T follicular helper cell (primary cell): ENCODE measurements at regions not wholly inside any gene's neighbourhood (a gene's known extent, or its start where the extent isn't known, plus 50 kb on each side); places are given as distances from the start of the nearest gene placed in this dataset.
"Not testable (repeated sequence)": the region's sequence is repeated elsewhere in the genome, so short reads cannot be mapped to it uniquely, and the experiment has no call there.

Experiments used
- DNase-seq: peaks from one replicate; pipeline ENCODE4 v3.0.0-alpha.2; 2020; ENCODE audit warnings: low read depth

DNA sequence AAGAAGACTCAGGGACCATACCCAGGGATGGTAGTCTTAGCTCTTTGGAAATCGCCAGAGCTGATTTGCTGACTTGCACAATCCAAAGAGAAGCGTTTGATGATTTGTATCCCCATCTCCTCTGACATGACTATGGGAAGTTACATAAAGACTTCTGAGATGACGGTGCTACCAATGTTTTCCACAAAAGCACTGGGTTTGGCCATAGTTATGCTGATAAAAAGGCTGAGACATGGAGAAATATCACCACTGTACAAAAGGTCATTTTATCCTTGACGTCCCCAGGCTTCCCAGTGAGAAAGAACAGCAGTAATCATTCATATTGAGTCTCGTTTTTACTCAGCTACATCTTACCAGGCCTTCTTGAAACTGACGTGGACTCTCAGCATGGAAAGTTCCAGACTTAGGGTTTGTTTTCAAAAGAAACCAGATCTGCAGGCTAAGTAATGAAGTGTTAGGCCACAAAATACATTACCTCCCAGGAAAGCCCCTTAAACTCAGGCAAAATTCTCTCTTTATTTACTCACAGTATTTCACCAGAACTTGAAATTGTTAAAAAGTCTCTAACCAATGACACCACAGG lies 370.3 kb upstream of the JARID2 start:
- no peak for DNase-seq

DNA sequence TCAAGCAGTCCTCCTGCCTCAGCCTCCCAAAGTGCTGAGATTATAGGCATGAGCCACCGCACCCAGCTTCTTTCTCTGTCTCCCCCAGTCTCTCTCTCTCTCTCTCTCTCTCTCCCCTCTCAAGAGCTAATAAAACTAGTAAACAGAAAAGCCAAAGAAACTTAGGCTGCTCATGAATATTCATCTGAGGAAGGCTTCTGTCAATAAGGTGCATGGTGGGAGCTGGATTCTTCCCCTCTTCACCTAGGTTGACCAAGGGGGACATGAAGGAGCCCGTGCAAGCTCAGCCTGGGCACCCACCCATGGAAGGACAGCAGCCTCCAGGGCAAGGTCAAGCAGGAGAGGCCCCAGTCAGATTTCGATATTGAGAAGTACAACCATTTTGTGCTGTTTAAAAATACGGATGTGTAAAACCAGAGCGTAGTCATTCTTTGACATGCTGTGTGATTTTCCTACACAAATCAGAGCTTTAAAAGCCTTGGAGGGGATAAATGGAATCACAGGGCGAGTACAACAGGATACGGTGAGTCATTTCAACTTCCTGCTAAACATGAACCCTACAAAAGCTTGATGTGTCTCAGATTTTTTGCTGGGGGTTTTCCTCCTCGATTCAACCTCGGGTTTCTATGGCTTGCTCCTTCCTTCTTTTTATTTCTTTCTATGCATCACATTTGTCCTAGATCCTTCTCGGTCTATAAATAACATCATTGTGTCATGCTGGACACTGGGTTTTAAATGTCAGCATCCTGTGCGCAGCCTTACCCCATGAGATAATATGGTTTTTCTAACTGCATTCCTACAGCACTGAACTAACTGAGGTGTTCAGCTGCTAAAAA lies 368.9 kb upstream of the JARID2 start:
- DNase-seq: peak; percentile 3

DNA sequence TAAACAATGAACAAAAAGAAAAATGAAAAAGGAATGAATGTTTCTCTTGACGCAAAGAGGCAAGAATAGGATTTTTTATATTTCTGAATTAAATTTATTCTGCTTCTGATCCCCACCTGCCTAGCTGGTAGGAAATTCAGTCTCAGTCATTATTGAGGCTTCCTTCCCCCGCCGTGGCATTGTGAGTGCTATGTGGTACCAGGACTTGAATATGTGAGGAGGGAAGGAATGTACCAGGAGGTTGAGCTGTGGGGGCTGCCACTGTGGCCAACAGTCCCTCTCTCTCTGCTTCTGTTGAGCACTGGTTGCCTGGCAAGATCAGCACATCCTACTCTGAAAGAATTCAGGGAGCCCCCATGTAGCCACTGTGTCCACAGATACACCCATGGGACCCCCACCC lies 368.1 kb upstream of the JARID2 start:
- no peak for DNase-seq

DNA sequence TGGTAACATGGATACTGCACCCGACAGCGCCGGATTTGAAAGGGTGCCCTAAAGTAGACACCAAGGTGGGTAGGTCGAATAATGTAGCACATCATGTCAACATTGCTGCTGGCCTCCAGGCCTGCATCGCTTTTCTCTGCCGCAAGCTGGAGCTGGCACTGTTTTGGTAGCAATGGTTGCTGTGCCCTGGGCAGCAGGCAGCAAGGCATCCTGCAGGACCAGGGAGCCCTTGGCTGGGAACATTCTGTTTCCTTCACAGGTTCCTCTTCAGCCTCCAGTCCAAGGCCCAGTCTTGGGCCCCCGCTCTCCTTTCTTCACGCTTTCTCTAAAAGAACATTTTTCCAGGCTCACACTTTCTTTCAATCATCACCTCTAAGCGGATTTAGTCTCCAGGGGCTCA lies 365.8 kb upstream of the JARID2 start:
- no peak for DNase-seq

DNA sequence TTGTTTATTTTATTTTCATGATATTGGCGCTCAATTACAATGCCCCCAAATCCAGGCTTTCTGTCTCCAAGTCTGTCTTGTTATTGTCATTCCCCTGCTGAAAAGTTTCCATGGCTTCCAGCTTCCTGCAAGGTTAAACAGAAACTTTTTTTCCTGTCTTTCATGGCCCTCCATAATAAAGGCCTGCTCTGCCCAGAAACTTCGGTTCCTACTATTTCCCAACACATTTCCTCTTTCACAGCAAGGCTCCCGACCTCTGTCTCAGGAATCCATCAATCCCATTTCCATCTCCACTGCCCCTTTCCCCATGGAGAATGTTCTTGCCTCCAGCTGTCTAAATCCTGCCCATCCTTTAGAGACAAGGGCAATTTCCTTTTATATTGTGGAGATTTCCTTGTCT lies 365.2 kb upstream of the JARID2 start:
- DNase-seq: no peak

DNA sequence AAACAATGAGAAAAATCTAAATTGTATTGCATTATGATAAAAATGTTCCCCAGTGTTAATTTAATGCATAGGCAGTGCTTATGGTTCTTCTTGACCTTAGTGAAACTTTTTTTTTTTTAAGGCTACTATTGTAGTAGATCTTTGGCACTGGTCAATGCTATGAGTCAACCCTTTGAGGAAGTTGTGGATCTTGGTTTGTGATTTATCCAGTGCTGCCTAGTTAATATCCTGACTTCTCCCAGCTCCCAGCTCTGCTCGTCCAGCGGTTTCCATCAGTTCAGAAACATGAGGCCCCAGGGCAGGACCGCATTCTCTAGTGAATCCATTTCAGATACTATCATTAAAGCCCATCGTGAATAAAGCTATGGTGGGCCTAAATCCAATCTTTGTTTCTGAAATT lies 364.5 kb upstream of the JARID2 start:
- no peak for DNase-seq

DNA sequence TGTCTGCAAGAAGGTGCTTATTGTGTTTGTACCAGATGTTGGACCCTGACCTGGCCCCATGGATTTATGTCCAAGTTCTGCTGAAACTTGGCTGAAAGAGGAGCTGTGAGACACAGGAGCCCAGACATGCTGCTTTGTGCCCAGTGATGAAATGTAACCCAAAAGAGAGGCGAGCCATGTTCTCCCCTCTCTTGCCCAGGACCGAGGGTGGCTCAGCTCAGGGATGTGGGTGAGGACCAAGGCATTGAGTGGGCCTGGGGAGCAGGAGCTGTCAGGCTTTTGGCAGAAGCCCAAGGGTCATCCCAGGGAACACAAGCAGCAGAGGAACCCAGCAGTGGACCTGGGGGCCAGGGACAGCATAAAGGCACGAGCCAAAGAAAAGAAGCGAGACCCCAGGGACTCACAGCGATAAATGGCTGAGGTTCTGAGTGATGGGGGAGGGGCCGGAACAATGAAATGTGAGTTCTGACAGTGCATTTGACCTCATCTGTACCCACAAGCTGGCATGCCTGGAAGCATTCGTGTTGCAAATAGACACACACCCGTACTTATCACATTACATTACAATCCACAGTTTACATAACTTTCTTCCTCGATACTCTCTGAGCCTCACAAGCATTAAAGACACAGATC lies 363.4 kb upstream of the JARID2 start:
- DNase-seq: no peak

DNA sequence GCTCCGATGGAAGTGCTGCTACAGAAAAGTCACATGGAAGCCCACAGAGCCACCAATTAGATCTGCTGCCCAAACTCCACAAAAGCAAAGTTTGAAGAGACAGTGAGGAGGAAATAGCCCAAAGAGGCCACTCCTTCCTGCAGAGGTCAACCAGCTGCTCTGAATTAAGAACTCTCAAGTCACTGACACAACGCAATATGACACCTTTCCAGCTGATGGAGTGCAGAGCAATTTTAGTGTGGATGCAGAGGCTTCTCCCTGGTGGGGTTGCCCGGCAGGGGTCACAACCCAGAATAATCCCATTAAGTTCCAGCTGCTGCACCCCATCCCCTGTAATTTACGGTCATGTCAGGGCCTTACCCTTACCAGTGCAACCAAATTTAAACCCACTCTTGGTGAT lies 361.9 kb upstream of the JARID2 start:
- DNase-seq: no peak

DNA sequence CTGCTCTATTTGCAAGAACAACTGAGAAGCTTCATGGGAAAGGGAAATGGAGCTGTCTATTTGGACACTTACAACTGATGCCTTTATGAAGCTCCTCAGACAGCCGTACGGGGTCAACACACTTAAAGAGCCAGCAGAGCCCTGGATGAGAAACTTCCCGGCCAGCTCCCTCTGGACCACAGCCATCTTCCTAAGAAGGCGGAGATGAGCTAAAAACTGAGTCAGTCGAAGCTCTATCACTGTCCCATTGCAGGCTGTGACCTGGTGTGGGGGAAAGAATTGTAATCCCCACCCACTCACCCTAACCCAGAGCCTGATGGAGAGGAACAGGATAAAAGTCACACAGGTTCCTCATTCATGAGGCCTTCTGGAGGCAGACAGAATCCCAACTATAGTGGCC lies 360.4 kb upstream of the JARID2 start:
- DNase-seq: no peak

DNA sequence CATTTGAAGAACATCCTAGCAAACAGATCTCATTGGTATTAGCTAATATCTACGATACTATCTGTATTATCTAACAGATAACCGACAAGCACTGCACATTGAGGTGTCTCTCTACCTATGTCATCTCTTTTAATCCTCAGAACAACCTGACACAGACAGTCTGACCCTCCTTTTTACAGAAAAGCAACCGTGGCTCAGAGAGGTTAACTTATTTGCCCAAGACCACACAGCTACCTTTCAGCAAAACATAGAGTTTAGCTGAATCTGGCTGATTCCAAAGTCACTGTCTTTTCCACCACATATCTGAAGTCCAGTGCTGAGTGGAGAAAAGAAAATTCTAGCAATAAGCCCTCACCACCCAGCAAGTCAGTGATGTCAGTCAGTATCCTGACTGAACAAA lies 358.7 kb upstream of the JARID2 start:
- no peak for DNase-seq

DNA sequence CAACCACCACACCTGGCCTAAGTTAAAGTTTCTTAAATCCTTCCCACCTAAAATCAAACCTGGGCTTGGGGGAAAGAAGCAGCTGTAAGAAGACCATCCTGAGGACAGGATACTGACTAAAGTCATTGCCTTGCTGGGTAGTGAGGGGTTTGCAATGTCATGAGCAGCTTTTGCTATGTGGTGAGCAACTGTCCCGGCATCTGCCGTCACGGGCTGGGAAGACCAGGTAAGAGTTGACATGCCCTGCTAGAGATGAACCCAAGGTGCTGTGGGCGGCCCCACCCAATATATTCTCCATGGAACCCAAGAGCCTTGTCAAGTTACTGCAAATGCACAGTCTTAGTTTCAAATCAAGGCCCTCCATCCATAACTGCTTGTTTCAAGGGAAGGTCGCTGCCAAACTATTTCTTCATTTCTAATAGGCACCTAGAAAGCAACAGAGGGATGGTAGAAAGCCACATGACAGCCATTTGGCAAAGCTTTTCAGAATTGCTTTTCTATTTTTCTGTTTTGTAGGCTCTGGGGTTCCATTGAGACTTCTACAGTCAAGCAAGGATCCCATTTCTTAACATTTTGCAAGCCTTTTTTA lies 357.8 kb upstream of the JARID2 start:
- no peak for DNase-seq

DNA sequence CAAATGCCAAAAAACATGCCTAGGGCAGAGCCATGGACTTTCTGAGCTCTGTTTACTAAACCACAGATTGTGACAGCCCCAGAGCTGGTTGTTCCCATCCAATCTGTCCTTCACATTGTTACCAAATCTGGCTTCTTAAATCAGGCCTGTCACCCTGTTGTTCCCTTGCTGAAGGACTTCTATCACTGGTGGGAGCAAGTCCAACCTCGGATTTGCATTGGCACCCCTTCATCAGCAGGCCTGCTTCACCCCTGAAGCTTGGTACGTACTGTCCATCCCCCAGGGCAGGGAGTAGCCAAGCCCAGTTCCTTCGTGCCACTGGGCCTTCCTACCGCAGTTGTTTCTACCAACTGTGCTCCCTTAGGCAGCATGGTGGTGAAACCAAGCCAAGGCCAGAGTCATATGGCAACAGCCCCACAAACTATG lies 357.3 kb upstream of the JARID2 start:
- no peak for DNase-seq

DNA sequence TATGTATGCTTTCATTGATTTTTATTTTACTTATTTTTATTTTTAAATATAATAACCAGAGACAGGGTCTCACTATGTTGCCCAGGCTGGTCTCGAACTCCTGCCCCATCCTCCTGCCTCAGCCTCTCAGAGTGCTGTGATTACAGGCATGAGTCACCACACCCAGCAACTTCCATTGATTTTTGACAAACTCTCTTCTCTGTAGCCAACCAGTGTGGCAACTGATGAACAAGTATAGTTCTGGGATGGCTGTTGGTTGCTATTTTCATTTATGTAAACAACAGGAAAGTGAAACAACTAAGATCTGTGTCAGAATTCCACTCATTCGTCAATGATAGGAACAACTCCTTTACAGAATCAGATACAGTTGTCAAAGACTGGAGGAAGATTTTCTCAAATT lies 356.7 kb upstream of the JARID2 start:
- no peak for DNase-seq

DNA sequence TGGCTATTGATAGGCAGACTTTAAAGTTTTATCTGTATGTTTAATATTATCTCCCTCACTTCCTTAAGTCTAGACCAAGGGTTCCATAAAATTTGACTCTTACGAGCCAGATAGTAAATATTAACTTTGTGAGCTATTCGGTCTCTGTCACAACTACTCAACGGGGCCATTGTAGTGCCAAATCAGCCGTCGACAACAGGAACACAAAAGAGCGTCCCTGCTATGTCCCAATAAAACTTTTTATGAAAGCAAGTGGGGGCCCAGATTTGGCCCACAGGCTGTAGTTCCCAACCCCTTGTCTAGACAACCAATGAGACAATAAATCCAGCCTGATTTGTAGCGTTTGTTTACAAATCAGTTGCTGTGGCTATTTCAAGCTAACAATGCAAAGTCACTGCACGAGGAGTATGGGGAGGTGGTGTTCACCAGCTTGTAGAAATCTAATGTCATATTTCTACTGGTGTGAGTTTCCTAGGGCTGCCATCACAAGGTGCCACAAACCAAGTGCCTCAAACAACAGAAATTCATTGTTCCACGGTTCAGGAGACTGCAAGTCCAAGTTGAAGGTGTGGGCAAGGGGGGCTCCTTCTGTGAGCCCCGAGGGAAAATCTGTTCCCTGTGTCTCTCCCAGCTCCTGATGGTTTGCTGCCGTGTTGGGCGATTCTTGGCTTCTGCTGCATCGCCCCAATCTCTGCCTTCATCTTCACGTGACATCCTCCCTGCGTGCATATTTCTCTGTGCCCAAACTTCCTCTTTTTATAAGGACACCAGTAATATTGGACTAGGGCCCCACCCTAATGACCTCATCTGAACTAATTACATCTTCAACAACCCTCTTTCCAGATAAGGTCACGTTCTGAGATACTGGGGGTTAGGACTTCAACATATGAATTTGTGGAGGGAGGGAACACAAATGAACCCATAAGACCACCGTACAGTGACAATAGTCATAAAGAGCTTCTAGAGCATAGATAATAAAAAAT lies 356.0 kb upstream of the JARID2 start:
- DNase-seq: no peak

DNA sequence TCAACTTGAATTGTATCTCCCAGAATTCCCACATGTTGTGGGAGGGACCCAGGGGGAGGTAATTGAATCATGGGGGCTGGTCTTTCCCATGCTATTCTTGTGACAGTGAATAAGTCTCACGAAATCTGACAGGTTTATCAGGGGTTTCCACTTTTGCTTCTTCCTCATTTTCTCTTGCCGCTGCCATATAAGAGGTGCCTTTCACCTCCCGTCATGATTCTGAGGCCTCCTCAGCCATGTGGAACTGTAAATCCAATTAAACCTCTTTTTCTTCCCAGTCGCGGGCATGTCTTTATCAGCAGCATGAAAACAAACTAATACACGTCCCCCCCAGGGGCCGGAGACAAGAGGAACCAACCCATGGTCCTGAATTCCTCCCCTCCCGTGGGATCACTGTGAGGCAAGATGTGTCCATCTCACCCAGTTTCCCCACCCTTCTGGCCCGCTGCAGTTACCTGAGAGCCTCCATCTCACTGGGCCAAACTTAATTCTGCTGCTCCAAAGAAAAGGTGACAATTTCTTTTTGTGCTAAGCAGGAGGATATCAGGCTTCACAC lies 354.0 kb upstream of the JARID2 start:
- DNase-seq: not testable (repeated sequence)

DNA sequence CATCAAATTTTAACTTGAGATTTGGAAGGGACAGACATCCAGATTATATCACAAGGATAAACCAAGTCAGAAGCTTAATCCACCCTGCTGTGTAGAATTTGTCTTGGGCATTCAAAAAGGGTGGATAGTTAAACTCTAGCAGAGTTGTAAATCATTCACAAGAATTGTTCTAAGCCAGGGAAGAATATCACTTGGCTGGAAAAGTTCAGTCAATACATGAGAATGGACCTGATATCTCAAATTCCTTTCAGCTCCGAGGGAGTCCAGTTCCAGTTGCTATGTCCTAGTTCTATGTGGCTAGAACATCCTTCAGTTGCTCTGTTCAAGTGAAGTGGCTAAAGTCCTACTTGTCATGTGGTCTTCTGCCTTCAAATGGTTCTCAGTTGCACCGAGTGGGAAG lies 351.8 kb upstream of the JARID2 start:
- DNase-seq: no peak

DNA sequence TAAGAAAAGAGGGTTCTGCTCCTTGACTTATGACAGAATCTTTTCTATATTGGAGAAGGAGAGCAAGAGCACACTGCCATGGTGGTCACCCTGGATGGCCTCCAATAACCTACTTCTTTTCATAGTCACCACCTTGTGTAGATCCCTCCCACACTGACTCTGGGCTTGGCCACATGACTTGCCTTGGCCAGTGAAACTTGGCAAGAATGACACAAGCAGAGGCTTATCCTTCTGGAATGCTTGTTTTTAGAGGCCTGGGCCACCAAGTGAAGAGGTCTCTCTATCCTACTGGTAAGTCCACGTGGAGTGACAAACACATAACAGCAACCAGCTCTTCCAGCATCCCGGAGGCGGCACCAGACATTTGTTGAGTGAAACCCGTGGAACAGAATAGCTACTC lies 349.4 kb upstream of the JARID2 start:
- DNase-seq: no peak

DNA sequence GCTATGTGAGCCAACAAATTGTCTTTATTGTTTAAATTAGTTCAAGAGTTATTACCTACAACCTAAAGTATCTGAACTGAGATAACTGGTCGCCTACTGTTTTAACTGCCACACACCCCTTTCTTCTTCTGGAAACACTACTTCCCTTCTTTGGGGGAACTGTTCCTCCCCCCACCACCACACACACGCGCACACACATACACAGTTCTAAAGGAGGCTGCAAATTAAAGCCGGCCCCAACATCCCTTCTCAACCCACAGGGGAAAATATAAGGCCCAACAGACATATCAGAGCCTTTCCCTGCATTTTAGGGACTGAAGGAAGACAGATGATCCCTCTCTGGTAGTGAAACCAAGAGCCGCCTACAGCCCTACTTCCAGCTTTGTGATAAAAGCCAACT lies 348.0 kb upstream of the JARID2 start:
- no peak for DNase-seq

DNA sequence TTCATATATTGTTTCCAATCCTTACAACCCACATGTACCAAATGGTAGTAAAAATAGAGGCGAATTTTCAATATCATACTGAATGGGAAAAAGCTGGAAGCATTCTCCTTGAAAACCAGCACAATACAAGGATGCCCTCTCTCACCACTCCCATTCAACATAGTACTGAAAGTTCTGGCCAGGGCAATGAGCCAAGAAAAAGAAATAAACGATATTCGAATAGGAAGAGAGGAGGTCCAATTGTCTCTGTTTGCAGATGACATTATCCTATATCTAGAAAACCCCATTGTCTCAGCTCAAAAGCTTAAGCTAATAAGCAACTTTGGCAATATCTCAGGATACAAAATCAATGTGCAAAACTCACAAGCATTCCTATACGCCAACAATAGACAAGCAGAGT lies 346.4 kb upstream of the JARID2 start:
- not testable (repeated sequence) for DNase-seq

DNA sequence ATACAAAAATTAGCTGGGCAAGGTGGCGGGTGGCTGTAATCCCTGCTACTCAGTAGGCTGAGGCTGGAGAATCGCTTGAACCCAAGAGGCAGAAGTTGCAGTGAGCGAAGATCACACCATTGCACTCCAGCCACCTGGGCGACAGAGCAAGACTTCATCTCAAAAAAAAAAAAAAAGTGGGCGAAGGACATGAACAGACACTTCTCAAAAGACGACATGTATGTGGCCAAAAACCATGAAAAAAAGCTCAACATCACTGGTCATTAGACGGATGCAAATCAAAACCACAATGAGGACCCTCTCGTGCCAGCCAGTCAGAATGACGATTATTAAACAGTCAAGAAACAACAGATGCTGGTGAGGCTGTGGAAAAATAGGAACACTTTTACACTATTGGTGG lies 344.9 kb upstream of the JARID2 start:
- DNase-seq: no peak
